ENCODE measurements at regions not wholly inside any gene's neighbourhood (a gene's known extent, or its start where the extent isn't known, plus 50 kb on each side); places are given as distances from the start of the nearest gene placed in this dataset.

- no peak for TF ChIP-seq CTCF (conservative IDR thresholded peaks at IDR 0.05)
- TF ChIP-seq ZFX (IDR thresholded peaks at IDR 0.05): no peak
- H3K27ac ChIP-seq: no peak overlapping the region
These were observed 1092.3 kb downstream of the AACS start for GRCh38 chr12:126157575-126157966.

GRCh38 chr12:126159139-126159538, 1093.9 kb downstream of the AACS start:
- TF ChIP-seq ZFX (IDR thresholded peaks at IDR 0.05): no peak
- TF ChIP-seq CTCF (conservative IDR thresholded peaks at IDR 0.05): no peak

GRCh38 chr12:126160912-126161311, 1095.7 kb downstream of the AACS start:
- no peak overlapping the region for H3K27ac ChIP-seq
- TF ChIP-seq ZFX (IDR thresholded peaks at IDR 0.05): no peak
- no peak for TF ChIP-seq CTCF (conservative IDR thresholded peaks at IDR 0.05)

More at GRCh38 chr12:126159139-126159538, 1093.9 kb downstream of the AACS start:
- no peak overlapping the region for H3K27ac ChIP-seq

- no peak overlapping the region for H3K27ac ChIP-seq
- TF ChIP-seq CTCF (conservative IDR thresholded peaks at IDR 0.05) (no peak), ZFX (IDR thresholded peaks at IDR 0.05) (no peak)
These were observed 1098.7 kb downstream of the AACS start for GRCh38 chr12:126163984-126164383.

- no peak overlapping the region for H3K27ac ChIP-seq
- no peak for TF ChIP-seq CTCF (conservative IDR thresholded peaks at IDR 0.05)
- TF ChIP-seq ZFX (IDR thresholded peaks at IDR 0.05): no peak
These were observed 1106.8 kb downstream of the AACS start for GRCh38 chr12:126171937-126172559.

- no peak overlapping the region for H3K27ac ChIP-seq
- TF ChIP-seq ZFX (IDR thresholded peaks at IDR 0.05) (no peak), CTCF (conservative IDR thresholded peaks at IDR 0.05) (no peak)
These were observed 1117.5 kb downstream of the AACS start for GRCh38 chr12:126182619-126183236.

- H3K27ac ChIP-seq: no peak overlapping the region
- no peak for TF ChIP-seq ZFX (IDR thresholded peaks at IDR 0.05)
These were observed 1119.8 kb downstream of the AACS start for GRCh38 chr12:126185025-126185424.

GRCh38 chr12:126189856-126190255, 1124.6 kb downstream of the AACS start:
- TF ChIP-seq ZFX (IDR thresholded peaks at IDR 0.05): no peak
- TF ChIP-seq CTCF (conservative IDR thresholded peaks at IDR 0.05): no peak
- no peak overlapping the region for H3K27ac ChIP-seq
